C4-2B (cell line): ENCODE measurements at regions not wholly inside any gene's neighbourhood (a gene's known extent, or its start where the extent isn't known, plus 50 kb on each side); places are given as distances from the start of the nearest gene placed in this dataset.

ENCODE experiments used
- CTCF ChIP-seq: fragments of 450-650 bp; conservative IDR thresholded peaks from 2 replicates; pipeline ENCODE4 v1.5.1; 2017; ENCODE audit warnings: mild to moderate bottlenecking
- ZFX ChIP-seq: fragments of 450-650 bp; IDR thresholded peaks from 2 replicates; pipeline ENCODE4 v1.6.1; 2017

DNA sequence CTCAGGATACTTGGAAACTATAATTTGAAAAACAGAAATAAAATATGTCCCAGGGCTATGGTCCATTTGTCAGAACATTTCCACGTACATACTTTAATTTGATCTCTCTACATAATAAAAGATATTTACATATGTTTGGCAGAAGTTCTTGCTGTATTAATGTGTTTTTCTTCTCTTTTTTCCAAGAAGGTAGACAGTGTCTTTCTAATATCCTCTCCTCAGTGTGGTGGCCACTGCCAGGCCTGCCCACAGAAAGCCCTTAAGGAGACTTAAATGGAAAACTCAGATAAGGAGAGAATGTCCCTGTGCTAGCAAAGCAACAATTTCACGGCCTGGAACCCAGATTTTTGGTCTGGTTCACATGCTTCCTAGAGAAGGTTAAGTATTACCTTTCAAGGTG is 76.5 kb upstream of the ARHGEF26 start:
- TF ChIP-seq CTCF (no peak), ZFX (no peak)
